Esophagus mucosa (tissue), 1 donor: ENCODE measurements at regions not wholly inside any gene's neighbourhood (a gene's known extent, or its start where the extent isn't known, plus 50 kb on each side); places are given as distances from the start of the nearest gene placed in this dataset.
"Not testable (repeated sequence)": the region's sequence is repeated elsewhere in the genome, so short reads cannot be mapped to it uniquely, and the experiment has no call there.

ENCODE experiments used
- ATAC-seq: fragments of 200-7000 bp; cut with Tn5 transposase; one replicate; pipeline ENCODE4 v1.9.1; 2020
- donor health status: DM: yes; HTN: yes; CAD: no.

GRCh38 chr6:18527836-18528743 is 140.9 kb downstream of the RNF144B start:
- no peak for ATAC-seq

GRCh38 chr6:18530201-18530600 is 143.1 kb downstream of the RNF144B start:
- no peak for ATAC-seq

- ATAC-seq, result no peak
These were observed 145.0 kb downstream of the RNF144B start for GRCh38 chr6:18532139-18532538.

GRCh38 chr6:18533793-18534192 is 146.6 kb downstream of the RNF144B start:
- ATAC-seq, result no peak

- ATAC-seq, result no peak
These were observed 149.5 kb downstream of the RNF144B start for GRCh38 chr6:18536591-18537055.

GRCh38 chr6:18538315-18538714 is 151.2 kb downstream of the RNF144B start:
- ATAC-seq, result no peak

GRCh38 chr6:18543051-18543450 is 155.9 kb downstream of the RNF144B start:
- ATAC-seq, result no peak

GRCh38 chr6:18545142-18545541 is 158.0 kb downstream of the RNF144B start:
- not testable (repeated sequence) for ATAC-seq

GRCh38 chr6:18545726-18546125 is 158.6 kb downstream of the RNF144B start:
- ATAC-seq, result no peak

- no peak for ATAC-seq
These were observed 163.0 kb downstream of the RNF144B start for GRCh38 chr6:18550119-18550518.

- no peak for ATAC-seq
These were observed 164.1 kb downstream of the RNF144B start for GRCh38 chr6:18551228-18551627.

- no peak for ATAC-seq
These were observed 168.6 kb downstream of the RNF144B start for GRCh38 chr6:18555750-18556149.

GRCh38 chr6:18561037-18561750 is 174.0 kb downstream of the RNF144B start:
- ATAC-seq, result no peak

- ATAC-seq, result no peak
These were observed 175.6 kb downstream of the RNF144B start for GRCh38 chr6:18562726-18563125.

- no peak for ATAC-seq
These were observed 177.6 kb downstream of the RNF144B start for GRCh38 chr6:18564775-18565174.

- no peak for ATAC-seq
These were observed 178.1 kb downstream of the RNF144B start for GRCh38 chr6:18565231-18565630.

GRCh38 chr6:18567380-18567779 is 180.2 kb downstream of the RNF144B start:
- ATAC-seq, result no peak

- no peak for ATAC-seq
These were observed 190.3 kb downstream of the RNF144B start for GRCh38 chr6:18577491-18577890.

GRCh38 chr6:18579166-18579565 is 192.0 kb downstream of the RNF144B start:
- no peak for ATAC-seq

- no peak for ATAC-seq
These were observed 192.7 kb downstream of the RNF144B start for GRCh38 chr6:18579869-18580268.

GRCh38 chr6:18584372-18584771 is 197.2 kb downstream of the RNF144B start:
- no peak for ATAC-seq

GRCh38 chr6:18585032-18585573 is 198.0 kb downstream of the RNF144B start:
- peak; percentile 72 for ATAC-seq

GRCh38 chr6:18586133-18586532 is 199.0 kb downstream of the RNF144B start:
- no peak for ATAC-seq
